Activated T-cell treated with anti-CD3 and anti-CD28 coated beads, Interleukin-2, amount 50 U/mL, for 4 hours (primary cell): ENCODE measurements at regions not wholly inside any gene's neighbourhood (a gene's known extent, or its start where the extent isn't known, plus 50 kb on each side); places are given as distances from the start of the nearest gene placed in this dataset.

ENCODE experiments used
- ATAC-seq, 2 donors: fragments of 200-7000 bp; cut with Tn5 transposase; one replicate each; pipeline ENCODE4 v1.10.0; 2021
- DNase-seq: peaks from one replicate; pipeline ENCODE4 v3.0.0-alpha.2; 2020
- H3K27me3 Mint-ChIP-seq: one replicate; pipeline ENCODE4 v1.8.0; 2021; ENCODE audit warnings: low read depth, mixed read lengths
- H3K36me3 Mint-ChIP-seq: one replicate; pipeline ENCODE4 v1.8.0; 2022; ENCODE audit warnings: mixed read lengths; ENCODE audit not compliant: insufficient read depth
- H3K4me1 Mint-ChIP-seq: one replicate; pipeline ENCODE4 v1.8.0; 2021; ENCODE audit warnings: low read depth, mixed read lengths
- H3K4me3 Mint-ChIP-seq: one replicate; pipeline ENCODE4 v1.8.0; 2021; ENCODE audit warnings: mild to moderate bottlenecking, moderate library complexity, mixed read lengths
- H3K9me3 Mint-ChIP-seq: one replicate; pipeline ENCODE4 v1.8.0; 2021; ENCODE audit warnings: mixed read lengths

- Mint-ChIP-seq H3K36me3 (no peaks in the 10 kb centered on the region), H3K27me3 (no peaks in the 10 kb centered on the region)
Observed at GRCh38 chr2:81324046-81324445, 1019.5 kb upstream of the LRRTM1 start.

GRCh38 chr2:81304154-81304830, 999.7 kb upstream of the LRRTM1 start:
- Mint-ChIP-seq H3K27me3 (no peaks in the 10 kb centered on the region), H3K4me3 (no peak overlapping the region), H3K4me1 (no peaks in the 10 kb centered on the region), H3K9me3 (peaks cover 31% of the 10 kb centered on the region), H3K36me3 (no peaks in the 10 kb centered on the region)
- ATAC-seq (no peak), DNase-seq (no peak)

More at GRCh38 chr2:81324046-81324445, 1019.5 kb upstream of the LRRTM1 start:
- no peak for ATAC-seq
- H3K9me3 Mint-ChIP-seq = peaks cover 28% of the 10 kb centered on the region
- H3K4me3 Mint-ChIP-seq = no peak overlapping the region
- no peak for DNase-seq
- H3K4me1 Mint-ChIP-seq = no peaks in the 10 kb centered on the region

- Mint-ChIP-seq H3K36me3 (no peaks in the 10 kb centered on the region), H3K4me3 (no peak overlapping the region), H3K27me3 (no peaks in the 10 kb centered on the region), H3K9me3 (peaks cover 28% of the 10 kb centered on the region), H3K4me1 (no peaks in the 10 kb centered on the region)
- ATAC-seq (no peak), DNase-seq (no peak)
Observed at GRCh38 chr2:81303321-81303720, 998.8 kb upstream of the LRRTM1 start.

- peaks cover 14% of the 10 kb centered on the region for H3K9me3 Mint-ChIP-seq
- no peaks in the 10 kb centered on the region for H3K36me3 Mint-ChIP-seq
- H3K4me3 Mint-ChIP-seq = no peak overlapping the region
- H3K4me1 Mint-ChIP-seq = no peaks in the 10 kb centered on the region
- no peak for DNase-seq
- H3K27me3 Mint-ChIP-seq = no peaks in the 10 kb centered on the region
- no peak for ATAC-seq
Observed at GRCh38 chr2:81299841-81300240, 995.3 kb upstream of the LRRTM1 start.

GRCh38 chr2:81290846-81291245, 986.3 kb upstream of the LRRTM1 start:
- Mint-ChIP-seq H3K4me3 (no peak overlapping the region), H3K9me3 (peaks cover 28% of the 10 kb centered on the region), H3K36me3 (no peaks in the 10 kb centered on the region), H3K4me1 (no peaks in the 10 kb centered on the region), H3K27me3 (no peaks in the 10 kb centered on the region)
- DNase-seq = no peak
- no peak for ATAC-seq

- H3K36me3 Mint-ChIP-seq = no peaks in the 10 kb centered on the region
- H3K27me3 Mint-ChIP-seq = no peaks in the 10 kb centered on the region
- no peak overlapping the region for H3K4me3 Mint-ChIP-seq
- DNase-seq (no peak), ATAC-seq (no peak)
- peaks cover 8% of the 10 kb centered on the region for H3K9me3 Mint-ChIP-seq
- H3K4me1 Mint-ChIP-seq = no peaks in the 10 kb centered on the region
Observed at GRCh38 chr2:81283081-81283480, 978.5 kb upstream of the LRRTM1 start.

- ATAC-seq (no peak), DNase-seq (no peak)
- Mint-ChIP-seq H3K27me3 (no peaks in the 10 kb centered on the region), H3K9me3 (peaks cover 8% of the 10 kb centered on the region), H3K4me1 (no peaks in the 10 kb centered on the region), H3K4me3 (no peak overlapping the region), H3K36me3 (no peaks in the 10 kb centered on the region)
Observed at GRCh38 chr2:81282151-81282769, 977.7 kb upstream of the LRRTM1 start.

GRCh38 chr2:81276595-81276994, 972.0 kb upstream of the LRRTM1 start:
- Mint-ChIP-seq H3K4me3 (no peak overlapping the region), H3K4me1 (no peaks in the 10 kb centered on the region), H3K9me3 (peaks cover 29% of the 10 kb centered on the region), H3K27me3 (no peaks in the 10 kb centered on the region), H3K36me3 (no peaks in the 10 kb centered on the region)
- ATAC-seq (no peak), DNase-seq (no peak)

GRCh38 chr2:81266106-81266505, 961.6 kb upstream of the LRRTM1 start:
- Mint-ChIP-seq H3K9me3 (peaks cover 26% of the 10 kb centered on the region), H3K36me3 (no peaks in the 10 kb centered on the region), H3K4me1 (no peaks in the 10 kb centered on the region), H3K27me3 (no peaks in the 10 kb centered on the region), H3K4me3 (no peak overlapping the region)
- DNase-seq = no peak
- no peak for ATAC-seq

GRCh38 chr2:81263989-81264388, 959.4 kb upstream of the LRRTM1 start:
- Mint-ChIP-seq H3K4me1 (no peaks in the 10 kb centered on the region), H3K36me3 (no peaks in the 10 kb centered on the region), H3K4me3 (no peak overlapping the region), H3K9me3 (peaks cover 17% of the 10 kb centered on the region), H3K27me3 (no peaks in the 10 kb centered on the region)
- DNase-seq = no peak
- no peak for ATAC-seq

- no peak overlapping the region for H3K4me3 Mint-ChIP-seq
- H3K27me3 Mint-ChIP-seq = no peaks in the 10 kb centered on the region
- no peaks in the 10 kb centered on the region for H3K4me1 Mint-ChIP-seq
- ATAC-seq = no peak
- no peaks in the 10 kb centered on the region for H3K36me3 Mint-ChIP-seq
- DNase-seq = no peak
- H3K9me3 Mint-ChIP-seq = peaks cover 3% of the 10 kb centered on the region
Observed at GRCh38 chr2:81260320-81260719, 955.8 kb upstream of the LRRTM1 start.

- ATAC-seq (no peak), DNase-seq (no peak)
- H3K9me3 Mint-ChIP-seq = peaks cover 20% of the 10 kb centered on the region
- H3K4me3 Mint-ChIP-seq = no peak overlapping the region
- H3K27me3 Mint-ChIP-seq = no peaks in the 10 kb centered on the region
- no peaks in the 10 kb centered on the region for H3K36me3 Mint-ChIP-seq
- no peaks in the 10 kb centered on the region for H3K4me1 Mint-ChIP-seq
Observed at GRCh38 chr2:81250270-81250669, 945.7 kb upstream of the LRRTM1 start.

GRCh38 chr2:81249152-81249551, 944.6 kb upstream of the LRRTM1 start:
- DNase-seq = no peak

GRCh38 chr2:81247648-81248047, 943.1 kb upstream of the LRRTM1 start:
- Mint-ChIP-seq H3K9me3 (peaks cover 17% of the 10 kb centered on the region), H3K36me3 (no peaks in the 10 kb centered on the region), H3K4me1 (no peaks in the 10 kb centered on the region), H3K4me3 (no peak overlapping the region), H3K27me3 (no peaks in the 10 kb centered on the region)
- no peak for DNase-seq
- ATAC-seq = no peak

More at GRCh38 chr2:81249152-81249551, 944.6 kb upstream of the LRRTM1 start:
- Mint-ChIP-seq H3K4me1 (no peaks in the 10 kb centered on the region), H3K4me3 (no peak overlapping the region), H3K9me3 (peaks cover 19% of the 10 kb centered on the region), H3K27me3 (no peaks in the 10 kb centered on the region), H3K36me3 (no peaks in the 10 kb centered on the region)
- no peak for ATAC-seq

GRCh38 chr2:81242501-81242900, 937.9 kb upstream of the LRRTM1 start:
- DNase-seq (no peak), ATAC-seq (no peak)
- H3K27me3 Mint-ChIP-seq = no peaks in the 10 kb centered on the region
- H3K9me3 Mint-ChIP-seq = peaks cover 29% of the 10 kb centered on the region
- no peaks in the 10 kb centered on the region for H3K4me1 Mint-ChIP-seq
- H3K36me3 Mint-ChIP-seq = no peaks in the 10 kb centered on the region
- H3K4me3 Mint-ChIP-seq = no peak overlapping the region
